ENCODE measurements at regions not wholly inside any gene's neighbourhood (a gene's known extent, or its start where the extent isn't known, plus 50 kb on each side); places are given as distances from the start of the nearest gene placed in this dataset.

- no peaks in the 10 kb centered on the region for H3K36me3 ChIP-seq (ENCODE audit: control insufficient read depth, insufficient read depth, low read length)
- H3K4me1 ChIP-seq (ENCODE audit: control insufficient read depth, insufficient read depth, low read length): no peaks in the 10 kb centered on the region
- H3K27me3 ChIP-seq (ENCODE audit: control insufficient read depth, insufficient read depth, low read length): no peaks in the 10 kb centered on the region
- H3K18ac ChIP-seq (ENCODE audit: low read depth, low read length): no peak overlapping the region
- no peaks in the 10 kb centered on the region for H4K20me1 ChIP-seq (ENCODE audit: insufficient read depth, low read length)
- BruUV-seq (replicated peaks): no TSS peak
- no peak overlapping the region for H3K56ac ChIP-seq (ENCODE audit: extremely low read depth, insufficient read depth, low read length)
- no peak overlapping the region for H2BK5ac ChIP-seq (ENCODE audit: low read depth, low read length, poor library complexity, severe bottlenecking)
- DNase-seq: no peak
- H2AK9ac ChIP-seq (replicated peaks; ENCODE audit: low read depth, low read length, poor library complexity): no peak overlapping the region
- H3K4ac ChIP-seq (ENCODE audit: low read depth, low read length): no peak overlapping the region
- no peak overlapping the region for H3K23ac ChIP-seq (ENCODE audit: low read depth, low read length)
- ChIA-PET POLR2A (ENCODE audit: unreplicated experiment) (no interaction called here), CTCF (no interaction called here)
- peaks cover 9% of the 10 kb centered on the region; the same call in 1 of the 2 replicates for H3K9me3 ChIP-seq (ENCODE audit: control insufficient read depth, insufficient read depth, low read length)
- no peak for TF ChIP-seq FOS (IDR thresholded peaks at IDR 0.05; ENCODE audit: low read depth, low read length)
- no peak for TF ChIP-seq RFX5 (IDR thresholded peaks at IDR 0.05; ENCODE audit: low read depth, low read length)
- no peak for TF ChIP-seq USF2 (IDR thresholded peaks at IDR 0.05; ENCODE audit: low read depth, low read length)
- TF ChIP-seq POLR2A (IDR thresholded peaks at IDR 0.05; ENCODE audit: low read depth, low read length): no peak
- TF ChIP-seq CEBPB (IDR thresholded peaks at IDR 0.05; ENCODE audit: low read depth, low read length): no peak
- no peak for TF ChIP-seq MAFK (IDR thresholded peaks at IDR 0.05; ENCODE audit: low read depth, low read length)
- no peak for TF ChIP-seq MAZ (IDR thresholded peaks at IDR 0.05; ENCODE audit: borderline replicate concordance, low read depth, low read length)
- no peak for TF ChIP-seq RAD21 (IDR thresholded peaks at IDR 0.05; ENCODE audit: low read length)
- TF ChIP-seq CHD1 (IDR thresholded peaks at IDR 0.05; ENCODE audit: low read depth, low read length): no peak
- TF ChIP-seq RCOR1 (IDR thresholded peaks at IDR 0.05; ENCODE audit: insufficient replicate concordance, low read length): no peak
- no peak for TF ChIP-seq MXI1 (IDR thresholded peaks at IDR 0.05; ENCODE audit: borderline replicate concordance, low read depth, low read length)
- TF ChIP-seq NFE2L2 (IDR thresholded peaks at IDR 0.05; ENCODE audit: low read depth, low read length): no peak
- TF ChIP-seq CTCF (conservative IDR thresholded peaks at IDR 0.05; ENCODE audit: low read depth, low read length): no peak
- TF ChIP-seq SMC3 (IDR thresholded peaks at IDR 0.05; ENCODE audit: low read depth, low read length): no peak
- TF ChIP-seq BHLHE40 (IDR thresholded peaks at IDR 0.05; ENCODE audit: low read depth, low read length): no peak
- no peak for TF ChIP-seq ELK1 (IDR thresholded peaks at IDR 0.05; ENCODE audit: borderline replicate concordance, low read depth, low read length)
- H3K79me1 ChIP-seq (ENCODE audit: low read depth in 1 of 2, low read length in 2 of 2): no peaks in the 10 kb centered on the region
- in situ Hi-C loops (cut with MboI; ENCODE audit: low sequenced_read_pairs): no loop called here
- no peak overlapping the region for H2BK120ac ChIP-seq (ENCODE audit: low read depth, low read length)
- H3K4me2 ChIP-seq (ENCODE audit: low read depth, low read length): no peak overlapping the region
- WGBS, 2 experiments (ENCODE audit: extremely low coverage in 2 of 2, insufficient read length in 1 of 2): no CpG with 5 or more reads among the region's 2 CpGs
- dilution Hi-C loops (cut with HindIII; ENCODE audit: low sequenced_read_pairs, unreplicated experiment): no loop called here
- no peak overlapping the region for H4K8ac ChIP-seq (ENCODE audit: low read depth in 2 of 2, low read length in 2 of 2)
- no peak for ATAC-seq (ENCODE audit: low read depth)
- no peak overlapping the region for H4K5ac ChIP-seq (ENCODE audit: low read depth, low read length)
- no peak overlapping the region for H3K4me3 ChIP-seq (ENCODE audit: insufficient read depth, low read depth, low read length)
- H2BK15ac ChIP-seq (ENCODE audit: low read depth, low read length): no peak overlapping the region
- no peak overlapping the region for H3K9ac ChIP-seq (ENCODE audit: low read depth, low read length)
- H2BK20ac ChIP-seq (ENCODE audit: low read depth, low read length): no peak overlapping the region
- H2AK5ac ChIP-seq (ENCODE audit: low read depth, low read length): no peak overlapping the region
- H2AFZ ChIP-seq (replicated peaks; ENCODE audit: low read length, poor library complexity): no peak overlapping the region
- no peaks in the 10 kb centered on the region for H3K9me1 ChIP-seq (ENCODE audit: insufficient read depth, low read length)
- intact Hi-C loops (cut with micrococcal nuclease): no loop called here
- H3K27ac ChIP-seq (ENCODE audit: insufficient read depth, low read length): no peak overlapping the region
- no peak overlapping the region for H4K91ac ChIP-seq (ENCODE audit: insufficient read depth, low read depth, low read length)
- no peak overlapping the region for H3K14ac ChIP-seq (replicated peaks; ENCODE audit: low read depth, low read length)
Observed at GRCh38 chr6:10272591-10272990, 142.3 kb downstream of the TFAP2A start.
